Peyer's patch (tissue), 4 donors: ENCODE measurements at regions not wholly inside any gene's neighbourhood (a gene's known extent, or its start where the extent isn't known, plus 50 kb on each side); places are given as distances from the start of the nearest gene placed in this dataset.

Experiments
- CTCF ChIP-seq, 6 experiments: fragments of 450-650 bp in 4 of 6; fragments of 200-600 bp in 2 of 6; sonication (generic) in 1 of 6; IDR thresholded peaks; one replicate each; pipeline ENCODE4 v1.5.1; 2017 to 2019; ENCODE audit warnings: antibody characterized with exemption in 6 of 6, mild to moderate bottlenecking in 3 of 6, moderate library complexity in 1 of 6
- POLR2A ChIP-seq, 2 donors: fragments of 450-650 bp; IDR thresholded peaks; one replicate each; pipeline ENCODE4 v1.5.1; 2017; ENCODE audit warnings: antibody characterized with exemption in 2 of 2, mild to moderate bottlenecking in 2 of 2, moderate library complexity in 2 of 2

GRCh38 chr18:63051928-63052327 lies 267.6 kb downstream of the BCL2 start:
- TF ChIP-seq CTCF (IDR thresholded peaks at IDR 0.05) (no peak), POLR2A (IDR thresholded peaks at IDR 0.05) (no peak)
